Body of pancreas (tissue), 4 donors: ENCODE measurements at regions not wholly inside any gene's neighbourhood (a gene's known extent, or its start where the extent isn't known, plus 50 kb on each side); places are given as distances from the start of the nearest gene placed in this dataset.
"Not testable (repeated sequence)": the region's sequence is repeated elsewhere in the genome, so short reads cannot be mapped to it uniquely, and the experiment has no call there.

Experiments
- ATAC-seq: fragments of 150-250 bp; one replicate; pipeline ENCODE4 v1.9.1; 2016
- DNase-seq, 4 donors: peaks; one replicate each; pipeline ENCODE4 v3.0.0-alpha.2; 2019
- H3K27ac ChIP-seq, 4 donors: fragments of 200-600 bp; sonication (generic); 1 replicate in 3 of 4; 2 replicates in 1 of 4; pipeline versions ENCODE4 v1.5.1 to v1.6.1; 2016 to 2019; ENCODE audit warnings: mild to moderate bottlenecking in 1 of 4, mixed read lengths in 1 of 4, moderate library complexity in 1 of 4
- H3K27me3 ChIP-seq, 2 donors: fragments of 200-600 bp; sonication (generic); one replicate each; pipeline ENCODE4 v1.6.0; 2016; ENCODE audit warnings: mild to moderate bottlenecking in 1 of 2
- H3K36me3 ChIP-seq, 2 donors: fragments of 200-600 bp; sonication (generic); replicated peaks in 1 of 2; 2 replicates each; pipeline ENCODE4 v1.5.1; 2016; ENCODE audit warnings: low read depth in 2 of 2; ENCODE audit not compliant: insufficient read depth in 1 of 2
- H3K4me1 ChIP-seq: fragments of 200-600 bp; sonication (generic); one replicate; pipeline ENCODE4 v1.6.0; 2016
- H3K4me3 ChIP-seq, 2 donors: fragments of 200-600 bp; sonication (generic); 1 replicate in 1 of 2; 2 replicates in 1 of 2; pipeline ENCODE4 v1.5.1; 2016 to 2019
- H3K9me3 ChIP-seq, 3 donors: fragments of 200-600 bp; sonication (generic); 1 replicate in 2 of 3; 2 replicates in 1 of 3; pipeline ENCODE4 v1.5.1; 2016
- CTCF ChIP-seq, 7 experiments: fragments of 450-650 bp in 4 of 7; fragments of 200-600 bp in 3 of 7; sonication (generic) in 3 of 7; IDR thresholded peaks; one replicate each; pipeline ENCODE4 v1.5.1; 2016 to 2019; ENCODE audit warnings: antibody characterized with exemption in 7 of 7
- POLR2A ChIP-seq, 3 donors: fragments of 450-650 bp; IDR thresholded peaks; one replicate each; pipeline ENCODE4 v1.6.1; 2016; ENCODE audit warnings: antibody characterized with exemption in 3 of 3, mild to moderate bottlenecking in 2 of 3
- WGBS, 2 donors: methylation state at CpG; one replicate each; pipeline ENCODE4 v1.1.5; 2017; 5-methylcytosine and 5-hydroxymethylcytosine counted together
- intact Hi-C: fragments of 100-400 bp; cut with DNase I; formaldehyde crosslinking; loops from one replicate; pipeline ENCODE4 v1.15.1; 2023

- intact Hi-C loops, H3K27me3 ChIP-seq, H3K36me3 ChIP-seq, H3K4me1 ChIP-seq, DNase-seq, H3K27ac ChIP-seq, ATAC-seq, H3K9me3 ChIP-seq, H3K4me3 ChIP-seq: not testable (repeated sequence)
- 89 to 97% methylated on average over 3 of the region's 3 CpGs for WGBS, 2 donors
Measured at GRCh38 chr10:46718014-46718413, 139.1 kb downstream of the SYT15 start.

GRCh38 chr10:46720386-46720785 lies 141.5 kb downstream of the SYT15 start:
- H3K27ac ChIP-seq, H3K36me3 ChIP-seq, H3K4me3 ChIP-seq, H3K9me3 ChIP-seq, intact Hi-C loops, H3K4me1 ChIP-seq, H3K27me3 ChIP-seq: not testable (repeated sequence)
- peak in 2 of 7 experiments; percentile 8 to 13 for TF ChIP-seq CTCF (IDR thresholded peaks at IDR 0.05)
- DNase-seq = peak; percentile 29 to 76 (median 42)
- no CpG with 5 or more reads among the region's 1 CpG for WGBS, 2 donors
- ATAC-seq = peak; percentile 84

- H3K9me3 ChIP-seq, intact Hi-C loops, H3K27me3 ChIP-seq, H3K4me3 ChIP-seq, H3K36me3 ChIP-seq, H3K4me1 ChIP-seq: not testable (repeated sequence)
- ATAC-seq (peak; percentile 91), DNase-seq (peak in 1 of 4 donors; percentile 3)
- WGBS, 2 donors = 29 to 31% methylated on average over 4 of the region's 4 CpGs
- TF ChIP-seq POLR2A (IDR thresholded peaks at IDR 0.05) = peak in 1 of 3 donors; percentile 22
- H3K27ac ChIP-seq = peak overlapping the region in 3 of 4 donors; percentile 16 to 55 (median 37)
Measured at GRCh38 chr10:46720811-46721518, 142.0 kb downstream of the SYT15 start.

DNA sequence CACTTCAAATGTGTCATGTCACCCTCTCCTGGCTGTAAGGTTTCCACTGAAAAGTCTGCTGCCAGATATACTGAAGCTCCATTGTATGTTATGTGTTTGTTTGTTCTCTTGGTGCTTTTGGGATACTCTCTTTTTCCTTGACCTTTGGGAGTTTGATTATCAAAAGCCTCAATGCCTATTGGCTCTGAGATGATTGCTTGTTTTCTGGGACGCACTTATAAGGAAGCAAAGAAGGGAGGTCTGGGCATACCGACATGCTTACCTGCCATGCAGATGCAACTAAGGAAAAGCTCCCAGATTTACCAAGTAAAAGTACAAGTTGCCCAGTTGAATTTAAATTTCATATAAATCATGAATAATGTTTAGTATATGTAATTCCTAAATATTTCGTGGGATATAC lies 145.3 kb downstream of the SYT15 start:
- H3K27me3 ChIP-seq, DNase-seq, H3K4me3 ChIP-seq, ATAC-seq, H3K36me3 ChIP-seq, H3K9me3 ChIP-seq, H3K4me1 ChIP-seq, intact Hi-C loops, H3K27ac ChIP-seq: not testable (repeated sequence)
- WGBS, 2 donors = 81 to 86% methylated on average over 3 of the region's 3 CpGs

- intact Hi-C loops, H3K4me3 ChIP-seq, DNase-seq, H3K9me3 ChIP-seq, H3K27me3 ChIP-seq, H3K4me1 ChIP-seq, H3K36me3 ChIP-seq, H3K27ac ChIP-seq, ATAC-seq: not testable (repeated sequence)
Measured at GRCh38 chr10:46728359-46728758, 149.4 kb downstream of the SYT15 start.

DNA sequence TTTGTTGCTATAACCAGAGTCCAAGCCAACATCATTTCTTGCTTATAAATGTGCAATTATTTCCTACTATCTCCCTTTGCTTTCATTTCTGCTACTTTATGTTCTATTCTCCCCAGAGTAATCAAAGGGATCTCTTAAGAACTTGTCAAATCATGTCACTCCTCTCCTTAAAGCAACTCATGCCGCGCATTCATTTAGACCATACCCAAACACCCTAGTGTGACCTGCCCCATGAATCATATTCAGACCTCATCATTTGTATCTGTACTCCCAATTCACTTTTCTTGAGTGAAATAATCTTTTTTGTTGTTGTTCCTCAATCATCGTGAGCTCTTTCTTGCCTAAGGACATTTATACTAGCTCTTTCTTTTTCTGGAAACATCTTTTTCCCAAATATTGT lies 151.8 kb downstream of the SYT15 start:
- DNase-seq, ATAC-seq, H3K36me3 ChIP-seq, H3K9me3 ChIP-seq, H3K27me3 ChIP-seq, H3K4me3 ChIP-seq, intact Hi-C loops, H3K4me1 ChIP-seq, H3K27ac ChIP-seq: not testable (repeated sequence)
- no CpG with 5 or more reads among the region's 3 CpGs for WGBS, 2 donors

GRCh38 chr10:46733635-46734261 lies 154.8 kb downstream of the SYT15 start:
- no CpG with 5 or more reads among the region's 1 CpG for WGBS, 2 donors
- ATAC-seq, H3K36me3 ChIP-seq, DNase-seq, H3K4me1 ChIP-seq, H3K27me3 ChIP-seq, H3K9me3 ChIP-seq, H3K4me3 ChIP-seq, H3K27ac ChIP-seq, intact Hi-C loops: not testable (repeated sequence)

DNA sequence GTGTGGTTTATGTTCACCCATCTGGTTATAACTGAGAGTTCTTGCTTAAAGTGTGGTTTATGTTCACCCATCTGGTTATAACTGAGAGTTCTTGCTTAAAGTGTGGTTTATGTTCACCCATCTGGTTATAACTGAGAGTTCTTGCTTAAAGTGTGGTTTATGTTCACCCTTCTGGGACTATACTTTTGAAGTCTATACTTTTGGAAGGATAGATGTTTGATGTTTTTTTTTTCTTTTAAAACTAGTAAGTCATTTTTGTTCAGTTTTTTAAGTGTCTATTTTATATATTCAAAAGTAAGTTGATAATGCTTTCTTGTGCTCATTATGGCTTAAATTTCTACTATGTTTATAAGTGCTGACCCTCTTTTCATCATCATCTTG lies 155.3 kb downstream of the SYT15 start:
- H3K27me3 ChIP-seq, H3K4me1 ChIP-seq, H3K36me3 ChIP-seq, H3K9me3 ChIP-seq, ATAC-seq, H3K27ac ChIP-seq, H3K4me3 ChIP-seq, DNase-seq, intact Hi-C loops: not testable (repeated sequence)

GRCh38 chr10:46739919-46740318 lies 161.0 kb downstream of the SYT15 start:
- H3K27ac ChIP-seq, ATAC-seq, H3K4me1 ChIP-seq, intact Hi-C loops, H3K4me3 ChIP-seq, H3K9me3 ChIP-seq, H3K27me3 ChIP-seq, H3K36me3 ChIP-seq, DNase-seq: not testable (repeated sequence)
- WGBS, 2 donors = 86% methylated on average over 6 of the region's 16 CpGs; no CpG with 5 or more reads in 1 of the 2 donors

DNA sequence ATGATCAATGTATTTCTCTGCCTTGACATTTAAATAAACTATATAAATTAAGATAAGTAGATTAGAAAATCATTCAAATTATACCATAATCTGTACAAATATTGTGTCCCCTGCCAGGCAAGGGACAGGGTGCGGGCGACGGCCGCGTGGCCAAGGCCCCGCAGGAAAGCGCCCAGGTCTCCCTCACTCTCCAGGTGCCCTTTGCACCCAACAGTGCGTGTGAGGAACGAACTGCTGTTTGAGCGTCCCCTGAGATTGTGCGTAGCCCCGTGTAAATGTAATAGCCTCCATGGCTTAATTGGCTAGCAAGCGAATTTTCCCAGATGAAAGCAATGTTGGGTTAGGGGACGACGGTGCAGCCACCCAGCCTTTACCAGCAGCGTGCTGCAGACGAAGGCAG lies 161.4 kb downstream of the SYT15 start:
- H3K4me1 ChIP-seq, ATAC-seq, DNase-seq, intact Hi-C loops, H3K4me3 ChIP-seq, H3K27ac ChIP-seq, H3K9me3 ChIP-seq, H3K27me3 ChIP-seq, H3K36me3 ChIP-seq: not testable (repeated sequence)
- 56 to 94% methylated on average over 2 to 5 of the region's 17 CpGs for WGBS, 2 donors

DNA sequence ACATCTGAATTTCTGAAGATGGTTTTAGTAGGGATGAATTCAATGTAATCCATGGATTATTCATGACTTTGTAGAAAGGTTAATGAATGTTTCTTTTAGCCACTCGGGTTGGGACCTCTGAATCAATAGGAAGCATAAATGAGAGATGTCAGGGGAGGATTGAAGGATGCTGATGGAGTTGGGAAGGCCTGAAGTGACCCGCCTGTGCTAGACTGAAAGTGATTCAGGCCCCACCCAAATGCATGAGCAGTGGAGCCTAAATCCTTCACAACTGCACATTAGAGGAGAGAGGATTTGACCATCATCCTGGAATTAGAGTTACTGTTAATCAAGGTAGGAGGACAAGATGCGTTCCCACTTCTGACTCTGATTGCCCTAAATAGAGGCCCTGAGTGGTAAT lies 162.2 kb upstream of the PTPN20 start:
- H3K27ac ChIP-seq, DNase-seq, H3K9me3 ChIP-seq, intact Hi-C loops, H3K36me3 ChIP-seq, H3K27me3 ChIP-seq, ATAC-seq, H3K4me1 ChIP-seq, H3K4me3 ChIP-seq: not testable (repeated sequence)
- 86 to 95% methylated on average over 2 of the region's 3 CpGs for WGBS, 2 donors
